HG02970 (cell line): ENCODE measurements at regions not wholly inside any gene's neighbourhood (a gene's known extent, or its start where the extent isn't known, plus 50 kb on each side); places are given as distances from the start of the nearest gene placed in this dataset.
"Not testable (repeated sequence)": the region's sequence is repeated elsewhere in the genome, so short reads cannot be mapped to it uniquely, and the experiment has no call there.

Source experiments
- ATAC-seq: cut with Tn5 transposase; IDR thresholded peaks from one replicate; pipeline ENCODE4 v1.9.1; 2021; ENCODE audit warnings: mild to moderate bottlenecking, moderate library complexity, moderate number of reproducible peaks; ENCODE audit not compliant: unreplicated experiment, low FRiP score

GRCh38 chr1:215022741-215023141 is 59.8 kb upstream of the KCNK2 start:
- no peak for ATAC-seq

- ATAC-seq: no peak
Observed at GRCh38 chr1:215023155-215023832, 59.2 kb upstream of the KCNK2 start.

- ATAC-seq: no peak
Observed at GRCh38 chr1:215028954-215029353, 53.6 kb upstream of the KCNK2 start.

GRCh38 chr1:215030581-215030980 is 52.0 kb upstream of the KCNK2 start:
- ATAC-seq: not testable (repeated sequence)

GRCh38 chr1:215031392-215031791 is 51.1 kb upstream of the KCNK2 start:
- ATAC-seq: no peak
